ENCODE measurements at regions not wholly inside any gene's neighbourhood (a gene's known extent, or its start where the extent isn't known, plus 50 kb on each side); places are given as distances from the start of the nearest gene placed in this dataset.

DNA sequence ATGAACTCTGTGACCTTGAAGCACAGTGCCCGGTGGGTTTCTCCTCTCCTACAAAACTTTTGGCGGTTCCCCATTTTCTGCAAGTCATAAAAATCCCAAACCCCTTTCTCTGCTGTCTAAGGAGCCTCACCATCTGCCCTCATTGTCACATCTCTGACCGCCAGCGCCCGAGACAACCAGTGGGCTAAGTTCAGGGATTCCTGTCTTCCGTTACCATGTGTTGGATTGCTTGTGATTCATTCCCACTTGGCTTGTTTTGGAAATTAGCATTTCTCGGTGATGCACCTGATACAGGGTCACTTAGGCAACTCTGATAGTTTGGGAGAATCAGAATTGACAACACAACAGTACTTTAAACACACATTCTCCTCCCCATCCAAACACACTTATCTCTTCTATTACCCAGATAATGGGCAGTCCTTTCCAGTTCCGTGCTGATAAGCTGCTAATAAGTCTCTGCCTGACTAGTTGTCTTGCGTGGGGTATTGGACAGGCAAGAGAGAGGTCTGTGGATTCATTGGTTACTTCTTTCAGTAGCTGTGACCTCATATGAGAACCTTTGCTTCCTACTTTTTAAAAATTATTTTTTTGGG is 70.0 kb upstream of the KLF4 start:
- DNase-seq (ENCODE audit: extremely low spot score, unreplicated experiment), result no peak
- Mint-ChIP-seq H3K4me3 (ENCODE audit: unreplicated experiment) (no peak overlapping the region), H3K27ac (ENCODE audit: unreplicated experiment) (no peak overlapping the region), H3K36me3 (ENCODE audit: unreplicated experiment) (no peaks in the 10 kb centered on the region), H3K4me1 (ENCODE audit: unreplicated experiment) (no peaks in the 10 kb centered on the region), H3K9me3 (ENCODE audit: unreplicated experiment) (no peaks in the 10 kb centered on the region), H3K27me3 (ENCODE audit: unreplicated experiment) (peaks cover 2% of the 10 kb centered on the region)
- TF ChIP-seq, protein P1, sequence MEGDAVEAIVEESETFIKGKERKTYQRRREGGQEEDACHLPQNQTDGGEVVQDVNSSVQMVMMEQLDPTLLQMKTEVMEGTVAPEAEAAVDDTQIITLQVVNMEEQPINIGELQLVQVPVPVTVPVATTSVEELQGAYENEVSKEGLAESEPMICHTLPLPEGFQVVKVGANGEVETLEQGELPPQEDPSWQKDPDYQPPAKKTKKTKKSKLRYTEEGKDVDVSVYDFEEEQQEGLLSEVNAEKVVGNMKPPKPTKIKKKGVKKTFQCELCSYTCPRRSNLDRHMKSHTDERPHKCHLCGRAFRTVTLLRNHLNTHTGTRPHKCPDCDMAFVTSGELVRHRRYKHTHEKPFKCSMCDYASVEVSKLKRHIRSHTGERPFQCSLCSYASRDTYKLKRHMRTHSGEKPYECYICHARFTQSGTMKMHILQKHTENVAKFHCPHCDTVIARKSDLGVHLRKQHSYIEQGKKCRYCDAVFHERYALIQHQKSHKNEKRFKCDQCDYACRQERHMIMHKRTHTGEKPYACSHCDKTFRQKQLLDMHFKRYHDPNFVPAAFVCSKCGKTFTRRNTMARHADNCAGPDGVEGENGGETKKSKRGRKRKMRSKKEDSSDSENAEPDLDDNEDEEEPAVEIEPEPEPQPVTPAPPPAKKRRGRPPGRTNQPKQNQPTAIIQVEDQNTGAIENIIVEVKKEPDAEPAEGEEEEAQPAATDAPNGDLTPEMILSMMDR (IDR thresholded peaks at IDR 0.05), result no peak

DNA sequence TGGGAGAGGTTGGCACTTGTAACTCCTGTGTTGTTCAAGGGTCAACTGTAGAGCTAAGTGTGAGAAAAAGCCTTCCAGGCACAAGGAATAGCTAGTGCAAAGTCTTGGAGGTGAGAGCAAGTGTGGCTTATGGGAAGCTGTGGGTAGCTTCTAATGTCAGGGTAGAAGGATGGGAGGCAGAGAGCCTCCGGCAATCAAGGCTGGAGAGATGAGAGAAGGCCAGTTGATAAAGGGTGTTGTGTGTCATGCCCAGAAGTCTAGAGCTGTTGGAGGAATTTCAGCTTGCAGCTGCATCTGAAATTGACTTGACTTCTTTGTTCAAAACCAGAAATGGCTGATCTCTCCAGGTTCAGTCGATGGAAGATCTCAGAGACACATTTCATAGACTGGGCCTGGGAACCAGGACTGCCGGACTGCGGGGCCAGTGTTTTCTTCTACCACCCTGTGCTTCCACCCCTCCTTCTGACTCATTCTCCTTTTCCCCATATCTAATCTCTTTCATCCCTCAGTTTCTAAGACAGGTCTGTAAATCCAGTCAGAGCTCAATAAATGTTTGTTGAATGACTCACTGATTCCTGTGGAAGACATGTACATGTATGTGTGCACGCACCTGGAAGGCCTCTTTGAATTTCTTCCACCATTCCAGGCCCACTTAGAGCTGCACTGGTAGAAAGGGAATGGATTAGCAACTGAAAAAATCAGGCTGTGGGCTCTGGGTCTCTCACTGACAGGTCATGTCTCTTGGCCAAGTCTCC is 67.8 kb upstream of the KLF4 start:
- Mint-ChIP-seq H3K9me3 (ENCODE audit: unreplicated experiment) (no peaks in the 10 kb centered on the region), H3K4me1 (ENCODE audit: unreplicated experiment) (peaks cover under 1% of the 10 kb centered on the region), H3K36me3 (ENCODE audit: unreplicated experiment) (no peaks in the 10 kb centered on the region), H3K27me3 (ENCODE audit: unreplicated experiment) (peaks cover 2% of the 10 kb centered on the region), H3K4me3 (ENCODE audit: unreplicated experiment) (no peak overlapping the region), H3K27ac (ENCODE audit: unreplicated experiment) (no peak overlapping the region)
- TF ChIP-seq, protein P1 (IDR thresholded peaks at IDR 0.05), result no peak
- no peak for DNase-seq (ENCODE audit: extremely low spot score, unreplicated experiment)

GRCh38 chr9:107554636-107555035 is 65.1 kb upstream of the KLF4 start:
- Mint-ChIP-seq H3K9me3 (ENCODE audit: unreplicated experiment) (no peaks in the 10 kb centered on the region), H3K27me3 (ENCODE audit: unreplicated experiment) (peaks cover 2% of the 10 kb centered on the region), H3K4me3 (ENCODE audit: unreplicated experiment) (no peak overlapping the region), H3K36me3 (ENCODE audit: unreplicated experiment) (no peaks in the 10 kb centered on the region), H3K27ac (ENCODE audit: unreplicated experiment) (no peak overlapping the region), H3K4me1 (ENCODE audit: unreplicated experiment) (peaks cover 4% of the 10 kb centered on the region)
- no peak for DNase-seq (ENCODE audit: extremely low spot score, unreplicated experiment)
- TF ChIP-seq, protein P1 (IDR thresholded peaks at IDR 0.05), result no peak

DNA sequence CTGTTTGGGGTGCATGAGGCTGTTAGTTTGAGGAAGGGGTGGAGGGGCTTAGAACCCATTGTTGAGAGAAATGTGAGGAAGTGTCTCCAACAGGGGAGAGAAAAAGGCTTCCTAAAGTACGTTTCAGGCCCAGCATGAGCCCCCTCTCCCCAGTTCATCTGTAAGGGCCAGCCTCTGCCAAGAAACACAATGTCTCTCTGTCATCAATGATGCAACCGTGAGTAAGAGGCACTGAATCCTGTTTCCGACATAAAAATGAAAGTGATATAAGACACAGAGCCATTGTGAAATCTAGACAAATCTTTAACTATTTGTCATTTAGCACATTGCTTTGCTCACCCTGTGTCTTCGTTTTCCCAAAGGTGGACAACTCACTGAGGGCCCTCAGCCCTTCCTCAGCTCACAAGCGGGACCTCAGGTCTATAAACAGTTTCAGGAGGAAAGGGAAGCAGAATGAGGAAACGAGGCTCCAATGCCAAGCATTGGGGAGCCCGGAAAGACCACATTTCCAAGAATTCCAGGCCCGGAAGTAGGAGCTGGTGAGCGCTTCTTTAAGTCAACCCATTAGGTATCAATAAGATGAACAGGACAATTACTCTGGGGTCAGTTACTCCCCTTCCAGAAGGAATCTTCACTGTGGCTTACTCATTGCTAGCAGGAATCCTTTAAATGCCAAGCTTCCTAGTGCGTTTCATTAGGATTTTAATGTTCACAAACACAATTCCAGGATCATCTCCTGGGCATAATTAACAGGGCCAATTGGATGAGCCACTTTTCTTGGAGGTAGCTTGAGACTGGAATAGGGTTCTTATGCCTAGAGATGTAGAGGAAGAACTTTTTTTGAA is 59.0 kb upstream of the KLF4 start:
- Mint-ChIP-seq H3K9me3 (ENCODE audit: unreplicated experiment) (no peaks in the 10 kb centered on the region), H3K4me3 (ENCODE audit: unreplicated experiment) (peak overlapping the region; percentile 32), H3K4me1 (ENCODE audit: unreplicated experiment) (peaks cover 24% of the 10 kb centered on the region), H3K36me3 (ENCODE audit: unreplicated experiment) (peaks cover 3% of the 10 kb centered on the region), H3K27ac (ENCODE audit: unreplicated experiment) (peak overlapping the region; percentile 99), H3K27me3 (ENCODE audit: unreplicated experiment) (no peaks in the 10 kb centered on the region)
- DNase-seq (ENCODE audit: extremely low spot score, unreplicated experiment), result no peak
- TF ChIP-seq, protein P1 (IDR thresholded peaks at IDR 0.05), result no peak

All from osteocyte (in vitro differentiated cells).